K562 (cell line): ENCODE measurements at regions not wholly inside any gene's neighbourhood (a gene's known extent, or its start where the extent isn't known, plus 50 kb on each side); places are given as distances from the start of the nearest gene placed in this dataset.

ENCODE experiments used
- ATAC-seq: fragments of 200-7000 bp; cut with Tn5 transposase; 3 replicates; pipeline ENCODE4 v1.9.1; 2020; ENCODE audit warnings: moderate library complexity
- BruUV-seq: library from RNA; stranded (reverse); fragments of 400-500 nt; replicated peaks from 2 replicates; lab custom pipeline; 2021; lab: Mats Ljungman, UMichigan
- CTCF ChIA-PET: fragments of 300-600 bp; formaldehyde crosslinking; extraction: SDS; loops from one replicate; lab custom pipeline; 2021; ENCODE audit warnings: low intra/inter-chr PET ratio; lab: Yijun Ruan, JAX
- POLR2A ChIA-PET: fragments of 300-600, 350-650 bp; sonication (Branson Sonifier 250); formaldehyde crosslinking; extraction: SDS; loops from one replicate; lab custom pipeline; 2021; ENCODE audit warnings: antibody characterized with exemption, inconsistent platforms; lab: Yijun Ruan, JAX
- DNase-seq, 4 experiments: peaks; one replicate each; pipeline versions ENCODE4 v3.0.0 to v3.0.0-alpha.2; 2011 to 2018; ENCODE audit warnings: low spot score in 3 of 4, mixed read lengths in 3 of 4; ENCODE audit errors: extremely low read depth in 1 of 4
- FAIRE-seq: peaks from 2 replicates; lab custom pipeline; 2011; peaks lifted over from hg19 to GRCh38; lab: Jason Lieb, UNC
- H2AFZ ChIP-seq: 2 replicates; pipeline ENCODE4 v1.6.0; 2011; ENCODE audit warnings: low read depth, low read length, control low read depth, inconsistent platforms
- H3K27ac ChIP-seq: fragments of 200-600 bp; 3 replicates; pipeline ENCODE4 v1.8.0; 2011; ENCODE audit warnings: low read depth, mild to moderate bottlenecking, control low read depth, inconsistent platforms, low read length, moderate library complexity, mixed read lengths; ENCODE audit errors: extremely low read depth
- H3K27me3 ChIP-seq, 2 experiments: fragments of 300-600 bp in 1 of 2; 2 replicates in 1 of 2; 3 replicates in 1 of 2; pipeline versions ENCODE4 v1.6.0 to v1.8.0; 2011; ENCODE audit warnings: inconsistent platforms in 2 of 2, low read length in 2 of 2, mild to moderate bottlenecking in 1 of 2, mixed read lengths in 1 of 2, moderate library complexity in 1 of 2; ENCODE audit not compliant: control insufficient read depth in 2 of 2, insufficient read depth in 2 of 2
- H3K36me3 ChIP-seq: fragments of 300-600 bp; 3 replicates; pipeline ENCODE4 v1.8.0; 2011; ENCODE audit warnings: mild to moderate bottlenecking, low read length, inconsistent platforms; ENCODE audit not compliant: control insufficient read depth, insufficient read depth
- H3K4me1 ChIP-seq, 2 experiments: fragments of 200-600 bp in 1 of 2; replicated peaks in 1 of 2; 2 replicates in 1 of 2; 3 replicates in 1 of 2; pipeline versions ENCODE4 v1.5.1 to v1.8.0; 2011; ENCODE audit warnings: inconsistent platforms in 2 of 2, low read length in 2 of 2, mild to moderate bottlenecking in 1 of 2, mixed read lengths in 1 of 2, moderate library complexity in 1 of 2; ENCODE audit not compliant: control insufficient read depth in 2 of 2, insufficient read depth in 2 of 2
- H3K4me2 ChIP-seq: 2 replicates; pipeline ENCODE4 v1.6.1; 2011; ENCODE audit warnings: low read length, control low read depth, inconsistent platforms, mixed read lengths; ENCODE audit not compliant: insufficient read depth
- H3K4me3 ChIP-seq: fragments of 200-600 bp; sonication (generic), shearing (Covaris generic); 2 replicates; pipeline ENCODE4 v1.5.1; 2016; ENCODE audit warnings: control low read depth, inconsistent platforms
- H3K79me2 ChIP-seq: fragments of 200-600 bp; 3 replicates; pipeline ENCODE4 v1.8.0; 2011; ENCODE audit warnings: low read length, inconsistent platforms; ENCODE audit not compliant: control insufficient read depth, insufficient read depth
- H3K9ac ChIP-seq, 2 experiments: 2 replicates each; pipeline versions ENCODE4 v1.6.0 to v1.6.1; 2011; ENCODE audit warnings: low read depth in 2 of 2, low read length in 2 of 2, control low read depth in 1 of 2, inconsistent platforms in 1 of 2, mild to moderate bottlenecking in 1 of 2, mixed read lengths in 1 of 2; ENCODE audit not compliant: insufficient read depth in 1 of 2
- H3K9me1 ChIP-seq: one replicate; pipeline ENCODE4 v1.6.0; 2011; ENCODE audit warnings: inconsistent platforms, mild to moderate bottlenecking, low read length, moderate library complexity; ENCODE audit not compliant: control insufficient read depth, insufficient read depth
- H3K9me3 ChIP-seq: replicated peaks from 2 replicates; pipeline ENCODE4 v1.5.1; 2011; ENCODE audit warnings: low read depth, low read length, inconsistent platforms; ENCODE audit not compliant: control insufficient read depth, insufficient read depth
- H4K20me1 ChIP-seq: replicated peaks from 2 replicates; pipeline ENCODE4 v1.6.1; 2011; ENCODE audit warnings: low read length, inconsistent platforms, mixed read lengths; ENCODE audit not compliant: control insufficient read depth, insufficient read depth
- ARNT ChIP-seq, 2 experiments: fragments of 450-650 bp; IDR thresholded peaks; 2 replicates each; pipeline ENCODE4 v1.6.1; 2016; ENCODE audit warnings: mild to moderate bottlenecking in 1 of 2
- MAFF ChIP-seq: IDR thresholded peaks from 2 replicates; pipeline ENCODE4 v1.6.1; 2012; ENCODE audit warnings: low read length, improper control_type of control experiment
- NONO ChIP-seq, 2 experiments: fragments of 200-400 bp in 1 of 2; fragments of 450-650 bp in 1 of 2; formaldehyde crosslinking in 1 of 2; IDR thresholded peaks; 2 replicates each; pipeline ENCODE4 v1.6.1; 2017; ENCODE audit warnings: low read depth in 2 of 2, mild to moderate bottlenecking in 2 of 2, moderate library complexity in 2 of 2, low read length in 1 of 2
- TEAD2 ChIP-seq: fragments of 450-650 bp; IDR thresholded peaks from 2 replicates; pipeline ENCODE4 v1.6.1; 2016; ENCODE audit warnings: missing genetic modification characterization, control low read depth, missing compliant biosample characterization
- ZBTB33 ChIP-seq: sonication (generic); formaldehyde crosslinking; IDR thresholded peaks from 2 replicates; pipeline ENCODE4 v1.8.1; 2023; ENCODE audit warnings: mild to moderate bottlenecking, missing genetic modification reagents
- WGBS: fragments of 100-300 bp; shearing (Covaris generic); methylation state at CpG from one replicate; pipeline ENCODE4 v1.1.6; 2016; ENCODE audit warnings: low coverage, mixed read lengths; ENCODE audit not compliant: insufficient coverage; ENCODE audit errors: missing lambda C conversion rate; 5-methylcytosine and 5-hydroxymethylcytosine counted together
- in situ Hi-C: fragments of 300-500 bp; cut with MboI; formaldehyde crosslinking; loops from 4 replicates; pipeline ENCODE4 v1.15.0; 2018; ENCODE audit warnings: inconsistent platforms, mixed read lengths
- intact Hi-C: fragments of 100-400 bp; cut with micrococcal nuclease; formaldehyde crosslinking; loops from 2 replicates; pipeline ENCODE4 v1.14.2; 2022

DNA sequence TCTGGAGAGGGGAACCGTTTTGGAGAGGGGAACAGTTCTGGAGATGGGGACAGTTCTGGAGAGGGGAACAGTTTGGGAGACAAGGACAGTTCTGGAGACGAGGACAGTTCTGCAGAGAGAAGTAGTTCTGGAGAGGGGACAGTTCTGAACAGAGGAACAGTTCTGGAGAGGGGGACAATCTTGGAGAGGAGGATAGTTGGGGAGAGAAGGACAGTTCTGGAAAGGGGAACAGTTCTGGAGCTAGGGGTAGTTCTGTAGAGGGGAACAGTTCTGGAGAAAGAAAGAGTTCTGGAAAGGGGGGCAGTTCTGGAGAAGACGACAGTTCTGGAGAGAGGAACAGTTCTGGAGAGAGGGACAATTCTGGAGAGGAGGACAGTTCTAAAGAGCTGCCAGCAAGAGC lies 745.9 kb downstream of the GALR1 start:
- no peak for DNase-seq
- in situ Hi-C loops (no loop called here), intact Hi-C loops (loop anchor here (10.0 kb wide), 1 partner anchor 1509 kb away; no protein-coding TSS in a partner anchor)
- Histone ChIP-seq H3K9me1 (no peaks in the 10 kb centered on the region), H3K27ac (no peak overlapping the region), H3K27me3 (peaks cover 4 to 5% of the 10 kb centered on the region in 2 experiments; a peak in 4 of 5 replicates), H4K20me1 (0 out of 2 replicates have a peak, but pooled peaks cover 9% of the 10 kb centered on the region), H3K4me3 (no peak overlapping the region), H3K79me2 (peaks cover 30% of the 10 kb centered on the region), H3K4me2 (no peak overlapping the region), H3K9ac (no peak overlapping the region), H2AFZ (no peak overlapping the region), H3K36me3 (peaks cover 24% of the 10 kb centered on the region), H3K9me3 (no peaks in the 10 kb centered on the region)
- no CpG with 5 or more reads among the region's 3 CpGs for WGBS
- POLR2A ChIA-PET: interaction anchor here (1.0 kb wide), 1 partner anchor 9 kb away, joined by 3 read pairs; no protein-coding TSS in a partner anchor
- no peak for FAIRE-seq
- TF ChIP-seq ARNT (IDR thresholded peaks at IDR 0.05) (peak in 1 of 2 experiments; percentile 98; a peak in 2 of 4 replicates), MAFF (no peak), TEAD2 (tag) (no peak), ZBTB33 (CRISPR knock-in tag) (no peak), NONO (IDR thresholded peaks at IDR 0.05; ENCODE audit: low read depth in 2 of 2, low read length in 1 of 2) (no peak)
- TF ChIP-seq, all 486 proteins: peak for 1
- ATAC-seq: no peak
- H3K4me1 ChIP-seq: no peaks in the 10 kb centered on the region; a peak in 1 of 5 replicates
- CTCF ChIA-PET: no interaction called here
- BruUV-seq: no TSS peak
